ENCODE measurements at regions not wholly inside any gene's neighbourhood (a gene's known extent, or its start where the extent isn't known, plus 50 kb on each side); places are given as distances from the start of the nearest gene placed in this dataset.

DNA sequence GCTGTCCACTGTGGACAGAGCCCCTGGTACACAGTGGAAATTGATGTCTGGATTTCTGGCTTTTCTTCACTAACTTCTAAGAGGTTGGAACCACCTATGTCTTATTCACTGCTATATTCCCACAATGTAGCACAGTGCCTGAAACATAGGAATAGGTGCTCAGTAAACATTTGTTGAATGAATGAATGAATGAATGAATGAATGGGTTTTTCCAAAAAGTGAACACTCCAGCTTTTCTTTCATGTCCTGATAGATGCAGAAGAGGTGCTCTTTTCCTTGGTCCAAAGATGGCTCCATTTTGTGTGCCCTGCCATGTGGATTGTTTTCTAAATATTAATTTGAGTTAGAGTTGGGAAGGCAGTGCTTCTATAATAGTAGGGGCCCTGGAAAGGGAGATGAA lies 124.1 kb downstream of the SP3 start:
- FAIRE-seq (no peak), DNase-seq (ENCODE audit: insufficient read length) (no peak)
- TF ChIP-seq POLR2AphosphoS5 (IDR thresholded peaks at IDR 0.05; ENCODE audit: low read depth, low read length), result no peak
- TF ChIP-seq TAF1 (IDR thresholded peaks at IDR 0.05; ENCODE audit: borderline replicate concordance, low read depth, low read length), result no peak
- TF ChIP-seq POLR2A (IDR thresholded peaks at IDR 0.05; ENCODE audit: low read depth, low read length), result no peak

DNA sequence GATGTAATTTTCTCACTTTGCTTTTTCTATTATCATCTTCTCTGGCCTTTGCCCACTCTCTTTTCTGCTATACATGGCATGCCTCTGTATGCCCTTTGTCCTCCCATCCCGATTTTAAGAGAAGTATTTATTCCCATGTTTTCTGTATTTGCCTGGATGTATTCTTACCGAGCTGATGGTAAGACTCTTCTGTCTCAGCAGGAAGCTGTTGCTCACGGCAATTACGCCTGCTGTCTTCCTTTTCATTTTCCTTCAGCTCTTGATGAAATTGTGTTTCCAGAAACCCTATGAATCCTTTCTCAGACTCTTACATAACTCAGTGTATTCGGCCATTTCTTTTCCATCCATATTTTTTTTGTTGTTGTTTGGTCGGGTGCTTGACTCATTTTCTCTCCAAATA lies 121.6 kb downstream of the SP3 start:
- FAIRE-seq, result no peak
- TF ChIP-seq POLR2AphosphoS5 (IDR thresholded peaks at IDR 0.05; ENCODE audit: low read depth, low read length), result no peak
- TF ChIP-seq TAF1 (IDR thresholded peaks at IDR 0.05; ENCODE audit: borderline replicate concordance, low read depth, low read length), result no peak
- TF ChIP-seq POLR2A (IDR thresholded peaks at IDR 0.05; ENCODE audit: low read depth, low read length), result no peak
- no peak for DNase-seq (ENCODE audit: insufficient read length)

DNA sequence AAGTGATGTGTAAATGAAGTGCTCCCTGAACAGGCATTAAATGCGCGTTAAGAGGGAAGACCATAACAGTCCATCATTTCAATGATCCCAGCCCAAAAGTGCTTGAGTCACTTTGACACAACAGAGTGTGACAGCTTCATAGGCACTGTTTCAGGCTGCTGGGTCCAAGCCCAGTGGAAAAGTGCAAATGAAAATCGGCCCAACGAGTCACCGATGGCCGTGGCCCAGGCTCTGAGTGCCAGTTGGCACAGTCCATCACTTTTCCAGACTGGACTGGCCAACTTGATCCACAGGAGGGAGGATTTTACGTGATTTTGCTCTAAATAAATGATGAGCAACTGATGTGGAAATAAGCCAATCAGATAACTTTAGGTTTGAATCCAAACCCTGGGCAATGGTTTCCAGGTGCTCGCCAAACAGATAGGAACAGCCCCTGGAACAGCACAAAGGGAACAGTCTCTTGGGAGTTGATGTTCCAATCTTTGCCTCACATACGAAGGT lies 114.0 kb downstream of the SP3 start:
- FAIRE-seq (no peak), DNase-seq (ENCODE audit: insufficient read length) (no peak)
- TF ChIP-seq POLR2A (IDR thresholded peaks at IDR 0.05; ENCODE audit: low read depth, low read length) (no peak), POLR2AphosphoS5 (IDR thresholded peaks at IDR 0.05; ENCODE audit: low read depth, low read length) (no peak), TAF1 (IDR thresholded peaks at IDR 0.05; ENCODE audit: borderline replicate concordance, low read depth, low read length) (no peak)

DNA sequence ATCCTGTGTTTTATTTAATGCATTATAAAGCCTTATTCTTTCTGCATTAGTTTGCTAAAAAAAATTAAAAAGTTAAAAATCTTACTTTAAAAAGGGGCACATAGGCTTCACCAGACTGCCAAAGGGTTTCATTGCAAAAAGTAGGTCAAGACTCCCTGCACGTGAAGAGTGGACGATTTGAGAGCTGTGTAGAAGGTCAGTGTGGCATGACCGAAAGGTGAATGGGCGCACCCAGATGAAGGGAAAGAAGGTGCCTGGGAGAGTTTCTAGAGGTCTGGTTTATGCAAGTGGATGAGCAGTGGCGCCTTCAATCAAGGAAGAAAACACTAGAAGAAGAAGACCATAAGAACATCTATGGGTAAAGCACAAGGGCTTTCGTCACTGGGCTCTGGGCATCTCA lies 111.0 kb downstream of the SP3 start:
- TF ChIP-seq TAF1 (IDR thresholded peaks at IDR 0.05; ENCODE audit: borderline replicate concordance, low read depth, low read length), result no peak
- TF ChIP-seq POLR2A (IDR thresholded peaks at IDR 0.05; ENCODE audit: low read depth, low read length), result no peak
- no peak for TF ChIP-seq POLR2AphosphoS5 (IDR thresholded peaks at IDR 0.05; ENCODE audit: low read depth, low read length)
- no peak for FAIRE-seq
- DNase-seq (ENCODE audit: insufficient read length), result no peak

DNA sequence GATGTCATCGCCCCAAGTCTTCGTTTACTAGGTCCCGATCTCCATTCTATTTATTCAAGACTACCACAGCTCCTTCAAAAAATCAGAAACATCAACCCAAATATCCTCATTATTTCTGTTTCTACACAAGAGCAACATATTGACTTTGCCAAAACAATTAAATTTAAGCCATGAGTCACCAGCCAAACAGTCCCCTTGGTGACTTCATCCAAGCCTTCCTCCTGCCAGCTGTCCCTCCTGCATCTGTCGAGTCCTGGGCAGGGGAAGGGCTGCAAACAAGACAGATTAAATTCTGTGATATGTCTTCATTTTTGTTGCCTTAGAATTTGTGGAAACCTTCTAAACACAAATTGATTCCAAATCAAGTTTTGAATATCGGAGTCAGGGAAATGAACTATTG lies 110.3 kb downstream of the SP3 start:
- FAIRE-seq, result no peak

DNA sequence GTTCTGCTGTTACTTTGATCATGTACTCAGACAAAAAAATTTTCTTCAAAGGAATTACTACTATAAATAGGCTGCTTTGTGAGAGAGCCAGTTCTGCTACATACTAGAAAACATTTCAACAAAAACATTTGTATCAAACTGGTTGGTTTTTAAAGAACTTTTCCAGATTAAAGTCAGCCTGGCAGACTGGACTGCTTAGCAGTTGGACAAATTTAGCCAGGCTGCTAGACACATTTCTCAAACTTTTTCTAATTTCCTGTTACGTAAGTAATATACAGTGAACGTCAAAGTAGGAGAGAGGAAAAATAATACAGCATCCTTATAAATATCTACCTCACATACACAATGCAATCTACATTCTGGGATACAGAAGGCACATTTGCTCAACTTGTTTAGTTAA lies 109.5 kb downstream of the SP3 start:
- TF ChIP-seq POLR2AphosphoS5 (IDR thresholded peaks at IDR 0.05; ENCODE audit: low read depth, low read length) (no peak), TAF1 (IDR thresholded peaks at IDR 0.05; ENCODE audit: borderline replicate concordance, low read depth, low read length) (no peak), POLR2A (IDR thresholded peaks at IDR 0.05; ENCODE audit: low read depth, low read length) (no peak)
- FAIRE-seq, result no peak

More for the DNA sequence above, 110.3 kb downstream of the SP3 start:
- TF ChIP-seq TAF1 (IDR thresholded peaks at IDR 0.05; ENCODE audit: borderline replicate concordance, low read depth, low read length), result no peak
- no peak for TF ChIP-seq POLR2AphosphoS5 (IDR thresholded peaks at IDR 0.05; ENCODE audit: low read depth, low read length)
- no peak for TF ChIP-seq POLR2A (IDR thresholded peaks at IDR 0.05; ENCODE audit: low read depth, low read length)
- no peak for DNase-seq (ENCODE audit: insufficient read length)

More for the DNA sequence above, 109.5 kb downstream of the SP3 start:
- DNase-seq (ENCODE audit: insufficient read length), result no peak

All from GM12892 (cell line).